ENCODE measurements at regions not wholly inside any gene's neighbourhood (a gene's known extent, or its start where the extent isn't known, plus 50 kb on each side); places are given as distances from the start of the nearest gene placed in this dataset.

DNA sequence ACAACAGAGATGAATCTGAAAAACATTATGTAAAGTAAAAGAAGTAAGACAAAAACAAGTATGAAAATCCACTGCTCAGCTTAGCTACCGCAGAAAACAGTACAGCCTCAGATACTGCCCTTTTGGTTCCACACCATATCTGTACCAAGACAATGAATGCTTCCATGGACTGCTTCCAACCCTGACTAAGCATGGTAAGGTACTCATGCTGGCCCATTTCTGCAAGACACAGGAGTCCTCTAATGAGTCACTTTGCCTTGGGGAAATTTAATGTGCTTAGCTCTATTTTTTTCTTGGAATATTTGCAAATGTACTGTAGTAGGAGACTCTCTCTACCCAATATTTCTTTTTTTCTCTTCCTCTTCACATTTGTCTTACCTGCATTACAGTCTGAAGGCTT lies 931.7 kb upstream of the HS3ST1 start:
- no peak for TF ChIP-seq POLR2AphosphoS5 (IDR thresholded peaks at IDR 0.05; ENCODE audit: borderline replicate concordance, low read depth, low read length)
- TF ChIP-seq EZH2 (IDR thresholded peaks at IDR 0.05) = no peak
